ENCODE measurements at regions not wholly inside any gene's neighbourhood (a gene's known extent, or its start where the extent isn't known, plus 50 kb on each side); places are given as distances from the start of the nearest gene placed in this dataset.

DNA sequence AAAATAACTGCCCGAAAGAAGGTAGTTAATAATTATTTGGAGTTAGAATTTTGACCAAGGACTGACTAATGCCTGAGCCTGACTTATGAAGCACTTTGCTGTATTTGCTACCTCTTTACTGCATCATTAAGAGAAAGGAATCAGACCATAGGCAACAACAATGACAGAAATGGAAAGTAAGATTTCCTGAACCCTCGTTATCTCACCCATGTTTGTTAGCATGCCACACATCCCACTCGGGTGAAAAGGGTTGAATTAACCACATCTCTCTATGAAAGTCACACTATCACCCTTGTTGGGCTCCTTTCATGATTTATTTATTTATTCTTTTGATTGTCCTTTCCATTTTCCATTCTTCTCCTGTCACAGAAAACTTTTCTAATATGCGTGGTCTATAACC lies 59.6 kb downstream of the OLIG3 start:
- no peak for DNase-seq (ENCODE audit: low read depth, low spot score)
- H3K4me3 ChIP-seq (ENCODE audit: low read depth, low read length) = no peak overlapping the region
- in situ Hi-C loops (cut with HindIII; ENCODE audit: low sequenced_read_pairs) = no loop called here
- TF ChIP-seq, protein P1, sequence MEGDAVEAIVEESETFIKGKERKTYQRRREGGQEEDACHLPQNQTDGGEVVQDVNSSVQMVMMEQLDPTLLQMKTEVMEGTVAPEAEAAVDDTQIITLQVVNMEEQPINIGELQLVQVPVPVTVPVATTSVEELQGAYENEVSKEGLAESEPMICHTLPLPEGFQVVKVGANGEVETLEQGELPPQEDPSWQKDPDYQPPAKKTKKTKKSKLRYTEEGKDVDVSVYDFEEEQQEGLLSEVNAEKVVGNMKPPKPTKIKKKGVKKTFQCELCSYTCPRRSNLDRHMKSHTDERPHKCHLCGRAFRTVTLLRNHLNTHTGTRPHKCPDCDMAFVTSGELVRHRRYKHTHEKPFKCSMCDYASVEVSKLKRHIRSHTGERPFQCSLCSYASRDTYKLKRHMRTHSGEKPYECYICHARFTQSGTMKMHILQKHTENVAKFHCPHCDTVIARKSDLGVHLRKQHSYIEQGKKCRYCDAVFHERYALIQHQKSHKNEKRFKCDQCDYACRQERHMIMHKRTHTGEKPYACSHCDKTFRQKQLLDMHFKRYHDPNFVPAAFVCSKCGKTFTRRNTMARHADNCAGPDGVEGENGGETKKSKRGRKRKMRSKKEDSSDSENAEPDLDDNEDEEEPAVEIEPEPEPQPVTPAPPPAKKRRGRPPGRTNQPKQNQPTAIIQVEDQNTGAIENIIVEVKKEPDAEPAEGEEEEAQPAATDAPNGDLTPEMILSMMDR (IDR thresholded peaks at IDR 0.05; ENCODE audit: low read depth, low read length) = no peak

DNA sequence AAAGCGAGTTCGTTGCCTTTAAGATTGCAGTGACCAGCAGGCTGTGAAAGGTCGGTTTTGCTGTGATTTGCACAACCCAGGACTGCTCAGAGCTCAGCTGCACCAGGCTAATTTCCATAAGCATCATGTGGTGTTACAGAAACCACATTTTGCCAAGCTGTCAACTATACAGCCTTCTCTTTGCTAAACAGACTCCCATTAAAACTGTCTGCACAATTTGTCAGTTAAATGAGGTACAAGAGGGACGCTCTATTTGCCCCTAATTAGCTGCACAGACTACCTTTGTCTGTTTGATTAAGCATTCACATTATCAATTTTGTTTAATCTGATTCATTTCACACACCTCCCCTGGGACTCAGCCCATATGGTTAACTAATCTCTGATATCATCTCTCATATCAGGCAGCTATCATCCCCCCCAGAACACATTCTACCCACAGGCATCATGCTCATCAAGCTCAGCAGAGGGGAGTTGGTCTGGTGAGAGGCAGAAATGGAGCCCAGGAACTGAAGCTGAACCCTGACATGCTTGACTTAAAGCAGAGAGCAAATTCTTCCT lies 62.1 kb downstream of the OLIG3 start:
- in situ Hi-C loops (cut with HindIII; ENCODE audit: low sequenced_read_pairs) = no loop called here
- no peak for DNase-seq (ENCODE audit: low read depth, low spot score)
- TF ChIP-seq, protein P1 (IDR thresholded peaks at IDR 0.05; ENCODE audit: low read depth, low read length) = no peak
- no peak overlapping the region for H3K4me3 ChIP-seq (ENCODE audit: low read depth, low read length)

DNA sequence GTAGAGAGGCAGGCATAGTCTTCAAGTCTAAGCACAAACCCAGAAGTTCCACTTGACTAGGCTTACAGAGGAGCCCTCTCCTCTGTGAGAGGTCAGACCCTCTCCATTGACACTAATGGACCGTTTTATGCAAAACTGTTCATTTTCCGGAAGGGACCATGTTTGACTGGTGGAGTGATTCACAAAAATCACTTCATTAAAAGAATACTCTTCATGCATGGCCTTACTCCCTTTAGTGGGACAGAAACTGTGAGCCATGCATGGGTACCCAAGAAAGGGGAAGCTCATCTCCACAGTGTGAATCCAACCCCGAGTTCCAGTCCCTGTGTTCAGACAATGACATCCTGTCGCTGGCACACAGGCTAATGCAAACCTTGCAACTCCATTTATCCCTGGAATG lies 63.2 kb downstream of the OLIG3 start:
- no peak for DNase-seq (ENCODE audit: low read depth, low spot score)
- in situ Hi-C loops (cut with HindIII; ENCODE audit: low sequenced_read_pairs) = no loop called here
- TF ChIP-seq, protein P1 (IDR thresholded peaks at IDR 0.05; ENCODE audit: low read depth, low read length) = no peak
- H3K4me3 ChIP-seq (ENCODE audit: low read depth, low read length) = no peak overlapping the region

DNA sequence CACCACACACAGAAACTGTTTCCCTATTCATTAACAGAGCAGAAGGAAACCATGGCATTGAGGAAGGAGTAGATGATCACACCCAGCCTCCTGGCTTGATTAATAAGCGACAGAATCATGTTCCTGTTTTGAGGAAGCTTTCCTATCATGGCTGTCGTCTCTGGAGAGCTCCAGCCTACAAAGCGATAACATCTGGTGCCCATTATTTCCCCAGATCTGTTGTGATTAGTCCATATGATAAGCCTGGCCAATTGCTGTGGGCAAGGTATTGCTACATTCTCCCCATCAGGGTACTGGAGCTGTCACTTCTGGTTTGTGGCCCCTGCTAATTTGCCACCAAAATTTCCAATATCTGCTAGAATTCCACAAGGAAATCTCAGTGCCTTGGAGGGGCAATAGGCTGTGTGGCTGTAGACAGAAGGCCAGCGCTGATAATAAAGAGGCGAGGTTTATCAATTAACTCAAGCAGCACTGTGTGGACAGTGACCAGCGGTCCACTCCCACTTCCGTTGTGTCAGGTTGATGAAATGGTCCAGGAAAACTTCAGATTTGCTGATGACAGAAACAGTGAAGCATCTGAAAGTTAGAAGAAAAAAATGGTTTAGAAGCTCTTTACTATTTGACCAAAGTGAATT lies 66.4 kb downstream of the OLIG3 start:
- TF ChIP-seq, protein P1 (IDR thresholded peaks at IDR 0.05; ENCODE audit: low read depth, low read length) = no peak
- no peak for DNase-seq (ENCODE audit: low read depth, low spot score)
- no peak overlapping the region for H3K4me3 ChIP-seq (ENCODE audit: low read depth, low read length)
- in situ Hi-C loops (cut with HindIII; ENCODE audit: low sequenced_read_pairs) = no loop called here

DNA sequence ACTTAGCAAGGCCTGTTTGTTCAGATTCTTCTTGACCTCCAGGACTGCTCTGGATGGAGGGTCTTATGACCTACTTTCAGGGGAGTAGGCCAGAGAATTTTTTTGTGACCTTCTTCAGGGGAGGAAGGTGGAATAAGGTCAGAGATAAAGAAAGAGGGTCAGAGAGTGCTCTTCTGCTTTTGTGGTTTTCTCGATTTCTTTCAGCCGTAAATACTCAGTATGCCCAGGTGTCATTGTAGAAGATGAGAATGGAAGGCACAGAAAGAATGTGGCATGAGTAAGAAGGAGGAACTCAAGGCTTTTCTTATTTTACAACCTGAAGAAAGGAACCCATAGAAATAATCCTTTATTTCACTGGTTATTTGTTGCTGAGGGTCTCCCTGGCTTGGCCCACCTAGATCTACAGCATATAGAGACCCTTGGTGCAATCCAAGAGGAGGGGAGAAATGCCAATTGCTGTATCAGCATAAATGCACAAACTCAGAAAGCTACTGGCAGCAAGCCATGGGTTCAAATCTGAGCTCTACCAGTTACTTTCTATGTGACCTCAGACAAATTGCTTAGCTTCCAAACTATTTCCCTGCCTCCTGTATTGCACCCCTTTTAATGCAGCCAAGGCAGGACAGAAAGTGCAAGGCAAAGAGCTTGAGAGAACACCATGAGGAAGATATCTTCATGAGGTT lies 68.0 kb downstream of the OLIG3 start:
- no peak overlapping the region for H3K4me3 ChIP-seq (ENCODE audit: low read depth, low read length)
- TF ChIP-seq, protein P1 (IDR thresholded peaks at IDR 0.05; ENCODE audit: low read depth, low read length) = no peak
- DNase-seq (ENCODE audit: low read depth, low spot score) = no peak
- in situ Hi-C loops (cut with HindIII; ENCODE audit: low sequenced_read_pairs) = no loop called here

DNA sequence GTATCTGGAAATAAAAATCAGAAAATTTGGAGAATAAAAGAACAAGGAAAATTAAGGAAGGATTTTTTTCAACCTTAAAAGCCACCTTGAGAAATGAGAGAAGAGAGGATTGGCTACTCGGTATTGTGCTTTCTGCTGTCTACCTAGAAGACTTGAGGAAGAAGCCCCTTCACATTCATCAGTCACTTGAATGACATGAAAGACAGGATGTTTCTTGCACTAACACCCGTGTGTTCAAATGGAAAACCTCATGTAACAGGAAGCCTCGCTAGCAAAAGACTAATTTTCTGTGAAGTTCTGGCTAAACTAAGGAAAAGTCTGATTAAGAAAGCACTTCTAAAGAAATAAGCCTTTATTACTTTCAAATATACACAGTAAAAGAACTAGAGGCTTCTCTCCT lies 69.9 kb downstream of the OLIG3 start:
- in situ Hi-C loops (cut with HindIII; ENCODE audit: low sequenced_read_pairs) = no loop called here
- no peak overlapping the region for H3K4me3 ChIP-seq (ENCODE audit: low read depth, low read length)
- no peak for DNase-seq (ENCODE audit: low read depth, low spot score)
- TF ChIP-seq, protein P1 (IDR thresholded peaks at IDR 0.05; ENCODE audit: low read depth, low read length) = no peak

Data from astrocyte of the spinal cord (primary cell).